Natural killer cell (primary cell): ENCODE measurements at regions not wholly inside any gene's neighbourhood (a gene's known extent, or its start where the extent isn't known, plus 50 kb on each side); places are given as distances from the start of the nearest gene placed in this dataset.
A peak's percentile ranks its signal among the peaks of the same experiment; 100 is the strongest.
"Not testable (repeated sequence)": the region's sequence is repeated elsewhere in the genome, so short reads cannot be mapped to it uniquely, and the experiment has no call there.

Experiments used
- ATAC-seq, 3 donors: fragments of 150-1000 bp in 2 of 3; fragments of 200-7000 bp in 1 of 3; cut with Tn5 transposase; 1 replicate in 1 of 3; 2 replicates in 2 of 3; pipeline ENCODE4 v1.10.0; 2021; ENCODE audit warnings: mild to moderate bottlenecking in 2 of 3, moderate library complexity in 2 of 3
- DNase-seq, 2 donors: peaks; one replicate each; pipeline versions ENCODE4 v3.0.0 to v3.0.0-alpha.2; 2013 to 2021; ENCODE audit warnings: mixed read lengths in 1 of 2
- H3K27ac ChIP-seq: one replicate; pipeline ENCODE4 v1.5.1; 2013; ENCODE audit warnings: mild to moderate bottlenecking, low read length
- H3K27me3 ChIP-seq: one replicate; pipeline ENCODE4 v1.6.1; 2013; ENCODE audit warnings: low read length; ENCODE audit not compliant: control insufficient read depth, insufficient read depth
- H3K36me3 ChIP-seq: one replicate; pipeline ENCODE4 v1.6.1; 2013; ENCODE audit warnings: low read length; ENCODE audit not compliant: control insufficient read depth, insufficient read depth
- H3K4me1 ChIP-seq: one replicate; pipeline ENCODE4 v1.6.1; 2013; ENCODE audit warnings: low read length; ENCODE audit not compliant: control insufficient read depth, insufficient read depth
- H3K4me3 ChIP-seq: one replicate; pipeline ENCODE4 v1.5.1; 2013; ENCODE audit warnings: low read length
- H3K9me3 ChIP-seq: one replicate; pipeline ENCODE4 v1.6.1; 2013; ENCODE audit warnings: low read length; ENCODE audit not compliant: control insufficient read depth, insufficient read depth
- H3K27ac Mint-ChIP-seq, 2 donors: one replicate each; pipeline ENCODE4 v1.8.0; 2022; ENCODE audit warnings: mild to moderate bottlenecking in 2 of 2, mixed read lengths in 2 of 2, moderate library complexity in 1 of 2
- H3K27me3 Mint-ChIP-seq, 2 donors: one replicate each; pipeline ENCODE4 v1.8.0; 2022; ENCODE audit warnings: low read depth in 2 of 2, mixed read lengths in 2 of 2
- H3K36me3 Mint-ChIP-seq: one replicate; pipeline ENCODE4 v1.8.0; 2022; ENCODE audit warnings: mixed read lengths
- H3K4me1 Mint-ChIP-seq, 2 donors: one replicate each; pipeline ENCODE4 v1.8.0; 2022; ENCODE audit warnings: mixed read lengths in 2 of 2
- H3K4me3 Mint-ChIP-seq: one replicate; pipeline ENCODE4 v1.8.0; 2022; ENCODE audit warnings: mild to moderate bottlenecking, moderate library complexity, mixed read lengths
- H3K9me3 Mint-ChIP-seq, 2 donors: one replicate each; pipeline ENCODE4 v1.8.0; 2022; ENCODE audit warnings: mixed read lengths in 2 of 2
- CTCF ChIP-seq: fragments of 200-600 bp; IDR thresholded peaks from one replicate; pipeline ENCODE4 v1.8.0; 2022; ENCODE audit warnings: antibody characterized with exemption
- WGBS: methylation state at CpG from one replicate; pipeline ENCODE4 v1.1.7; 2013; ENCODE audit warnings: missing lambda C conversion rate; ENCODE audit not compliant: insufficient coverage; 5-methylcytosine and 5-hydroxymethylcytosine counted together
- intact Hi-C: fragments of 100-400 bp; cut with micrococcal nuclease; formaldehyde crosslinking; loops from one replicate; pipeline ENCODE4 v1.14.2; 2022

DNA sequence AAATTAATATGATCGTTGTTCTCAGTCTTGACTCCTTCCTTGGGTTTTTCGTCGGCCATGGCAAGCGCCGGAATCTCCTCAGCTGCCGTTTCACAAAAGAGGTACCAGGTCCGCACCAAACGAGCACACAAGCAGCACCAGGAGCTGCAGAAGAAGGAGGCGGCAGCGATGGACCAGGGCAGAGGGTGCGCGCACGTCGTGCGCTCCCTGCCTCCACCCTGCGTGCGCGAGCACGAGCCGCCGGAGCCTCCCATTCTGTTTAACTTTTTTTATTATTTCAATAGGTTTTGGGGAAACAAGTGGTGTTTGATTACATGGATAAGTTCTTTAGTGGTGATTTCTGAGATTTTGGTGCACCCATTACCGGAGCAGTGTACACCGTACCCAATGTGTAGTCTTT is 158.2 kb downstream of the PLS3 start:
- no peak overlapping the region for H3K27ac Mint-ChIP-seq
- Histone ChIP-seq H3K27ac (no peak overlapping the region), H3K4me3 (no peak overlapping the region), H3K9me3 (no peaks in the 10 kb centered on the region), H3K4me1 (no peaks in the 10 kb centered on the region), H3K36me3 (no peaks in the 10 kb centered on the region), H3K27me3 (no peaks in the 10 kb centered on the region)
- 80% methylated on average over 15 of the region's 23 CpGs for WGBS
- H3K4me3 Mint-ChIP-seq = no peak overlapping the region
- H3K4me1 Mint-ChIP-seq = no peaks in the 10 kb centered on the region
- H3K9me3 Mint-ChIP-seq = no peaks in the 10 kb centered on the region
- no peaks in the 10 kb centered on the region for H3K36me3 Mint-ChIP-seq
- no peak for DNase-seq
- intact Hi-C loops = no loop called here
- no peak for ATAC-seq
- TF ChIP-seq CTCF = no peak
- peaks cover 0 to 9% of the 10 kb centered on the region in 2 donors for H3K27me3 Mint-ChIP-seq

DNA sequence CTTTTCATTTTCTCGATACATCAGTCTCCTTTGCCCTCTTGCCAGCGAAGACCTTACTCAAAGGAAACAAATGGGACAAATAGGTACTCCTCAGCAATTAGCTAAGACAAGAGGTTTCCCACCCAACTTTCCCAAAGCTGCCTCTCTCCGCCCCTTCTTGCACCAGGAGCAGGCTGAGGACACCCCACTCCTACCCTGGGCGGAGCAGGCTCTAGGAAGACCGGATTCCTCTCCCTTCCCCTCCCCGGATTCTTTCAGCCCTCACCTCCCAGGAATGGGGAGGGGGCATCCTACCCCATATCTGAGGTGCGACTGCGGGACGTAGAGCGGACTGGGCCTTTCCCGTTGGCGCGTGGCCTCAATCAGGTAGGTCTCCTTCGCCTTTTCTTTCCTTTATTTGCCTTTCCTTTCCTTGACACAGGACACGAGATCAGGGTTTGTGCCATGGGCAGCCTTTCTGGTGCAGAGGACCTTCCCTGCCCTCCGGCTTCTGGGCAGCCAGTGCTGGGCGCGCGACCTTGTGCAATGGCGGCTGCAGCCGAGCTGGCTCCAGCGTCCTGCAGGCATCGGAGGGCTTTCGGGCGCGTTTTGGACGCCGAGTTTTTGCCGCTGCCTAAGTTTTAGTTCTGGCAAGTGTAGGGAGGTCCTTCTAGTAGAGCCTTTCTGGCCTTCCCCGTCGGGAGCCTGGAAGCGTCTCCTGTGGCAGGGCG is 161.9 kb downstream of the PLS3 start:
- H3K4me1 Mint-ChIP-seq, H3K36me3 Mint-ChIP-seq, H3K9me3 Mint-ChIP-seq, H3K27ac Mint-ChIP-seq, H3K27me3 ChIP-seq, H3K4me3 Mint-ChIP-seq, H3K27me3 Mint-ChIP-seq, DNase-seq, H3K27ac ChIP-seq, H3K4me3 ChIP-seq, H3K4me1 ChIP-seq, intact Hi-C loops, H3K9me3 ChIP-seq, ATAC-seq, H3K36me3 ChIP-seq: not testable (repeated sequence)
- no CpG with 5 or more reads among the region's 33 CpGs for WGBS

DNA sequence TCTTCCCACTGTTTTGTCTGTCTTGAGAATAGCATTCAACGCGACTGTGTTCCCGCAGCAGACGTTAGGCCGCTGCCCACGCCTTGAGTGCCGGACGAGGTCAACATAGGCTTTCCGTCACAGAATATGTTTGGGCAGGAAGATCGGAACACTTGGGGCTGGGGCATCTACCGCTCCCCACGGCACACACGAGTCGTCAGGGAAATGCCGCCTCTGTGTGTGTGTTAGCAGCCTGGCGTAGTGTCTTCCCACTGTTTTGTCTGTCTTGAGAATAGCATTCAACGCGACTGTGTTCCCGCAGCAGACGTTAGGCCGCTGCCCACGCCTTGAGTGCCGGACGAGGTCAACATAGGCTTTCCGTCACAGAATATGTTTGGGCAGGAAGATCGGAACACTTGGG is 164.4 kb downstream of the PLS3 start:
- intact Hi-C loops, H3K9me3 Mint-ChIP-seq, H3K36me3 Mint-ChIP-seq: not testable (repeated sequence)

GRCh38 chrX:115727792-115728732 is 167.1 kb downstream of the PLS3 start:
- peak in 1 of 3 donors; percentile 52 for ATAC-seq
- H3K4me3 Mint-ChIP-seq, H3K36me3 ChIP-seq, intact Hi-C loops, H3K9me3 ChIP-seq, H3K27ac Mint-ChIP-seq, H3K27me3 Mint-ChIP-seq, DNase-seq, H3K4me1 Mint-ChIP-seq, H3K4me1 ChIP-seq, H3K9me3 Mint-ChIP-seq, H3K36me3 Mint-ChIP-seq, H3K27me3 ChIP-seq, H3K27ac ChIP-seq, H3K4me3 ChIP-seq: not testable (repeated sequence)
- WGBS = 97% methylated on average over 7 of the region's 77 CpGs

More for the DNA sequence above, 164.4 kb downstream of the PLS3 start:
- H3K27me3 ChIP-seq, H3K9me3 ChIP-seq, H3K27me3 Mint-ChIP-seq, H3K4me3 Mint-ChIP-seq, H3K4me1 Mint-ChIP-seq, H3K36me3 ChIP-seq, DNase-seq, H3K4me1 ChIP-seq, H3K27ac Mint-ChIP-seq, H3K27ac ChIP-seq, H3K4me3 ChIP-seq, ATAC-seq: not testable (repeated sequence)
- no CpG with 5 or more reads among the region's 26 CpGs for WGBS

- WGBS = no CpG with 5 or more reads among the region's 39 CpGs
- H3K4me3 Mint-ChIP-seq, H3K27ac ChIP-seq, H3K4me1 ChIP-seq, H3K4me1 Mint-ChIP-seq, H3K27ac Mint-ChIP-seq, H3K36me3 ChIP-seq, H3K27me3 ChIP-seq, ATAC-seq, H3K36me3 Mint-ChIP-seq, intact Hi-C loops, DNase-seq, H3K4me3 ChIP-seq, H3K27me3 Mint-ChIP-seq, H3K9me3 Mint-ChIP-seq, H3K9me3 ChIP-seq: not testable (repeated sequence)
Measured at GRCh38 chrX:115732530-115732929, 171.6 kb downstream of the PLS3 start.

DNA sequence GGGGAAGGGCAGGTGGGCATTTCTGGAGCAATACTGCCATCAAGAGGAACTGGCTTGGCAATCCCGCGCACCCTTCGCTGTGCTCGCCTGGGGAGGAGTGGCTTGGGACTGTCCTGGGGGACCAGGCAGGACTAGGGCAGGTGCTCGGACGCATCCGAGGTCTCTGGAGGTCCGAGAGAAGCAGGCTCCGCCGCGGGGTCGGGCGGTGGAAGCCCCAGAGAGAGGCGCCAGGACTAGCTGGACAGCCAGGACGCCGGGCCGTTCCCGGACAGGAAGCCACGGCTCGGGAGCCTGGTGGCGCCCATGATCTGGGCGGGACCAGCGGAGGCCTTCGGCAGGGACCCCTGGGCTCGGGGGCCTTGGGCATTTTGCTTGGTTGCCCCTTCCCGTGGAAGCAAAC is 174.3 kb downstream of the PLS3 start:
- H3K4me1 Mint-ChIP-seq, H3K4me3 Mint-ChIP-seq, ATAC-seq, H3K27ac Mint-ChIP-seq, H3K27me3 ChIP-seq, intact Hi-C loops, H3K27ac ChIP-seq, H3K9me3 ChIP-seq, H3K4me1 ChIP-seq, H3K36me3 ChIP-seq, DNase-seq, H3K9me3 Mint-ChIP-seq, H3K36me3 Mint-ChIP-seq, H3K27me3 Mint-ChIP-seq, H3K4me3 ChIP-seq: not testable (repeated sequence)
- no CpG with 5 or more reads among the region's 26 CpGs for WGBS
